ENCODE measurements at regions not wholly inside any gene's neighbourhood (a gene's known extent, or its start where the extent isn't known, plus 50 kb on each side); places are given as distances from the start of the nearest gene placed in this dataset.

DNA sequence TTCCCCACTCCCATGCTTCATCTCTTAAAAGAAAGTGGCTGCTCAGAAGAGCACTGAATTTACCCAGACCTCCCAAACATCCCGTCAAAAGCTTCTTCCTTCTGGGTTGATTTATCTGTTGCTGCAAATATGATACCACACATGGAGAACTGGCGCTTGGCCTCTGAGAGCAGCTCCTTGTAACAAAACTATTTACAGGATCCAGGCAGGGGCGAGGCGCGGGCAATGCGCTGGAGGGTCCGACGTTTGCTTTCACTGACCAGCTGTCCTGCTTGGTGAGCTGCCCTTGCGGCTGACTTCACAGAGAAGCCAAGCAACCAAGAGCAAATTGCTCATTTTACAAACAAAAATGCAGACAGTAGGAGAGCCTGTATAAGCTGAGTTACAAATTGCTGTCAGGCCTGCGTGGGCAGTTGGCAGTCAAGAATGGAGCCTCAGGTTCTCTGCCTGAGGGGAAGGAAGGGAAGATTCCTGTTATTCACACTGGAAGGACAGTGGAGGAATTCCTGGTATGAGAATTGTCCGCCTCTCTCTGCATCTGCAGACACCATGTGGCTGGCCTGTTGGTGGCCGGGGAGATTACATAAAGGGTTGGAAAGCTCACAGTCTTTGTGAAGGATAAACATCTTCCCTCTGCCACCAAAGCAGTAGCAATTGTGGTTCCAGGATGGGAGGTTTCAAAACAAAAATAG, 192.2 kb upstream of the LEF1 start:
- Histone ChIP-seq H3K4me3 (ENCODE audit: low read depth, low read length) (no peak overlapping the region), H3K27ac (ENCODE audit: extremely low read depth, low read depth, low read length) (no peak overlapping the region), H3K36me3 (ENCODE audit: control insufficient read depth in 2 of 2, insufficient read depth in 1 of 2, low read length in 2 of 2) (no peaks in the 10 kb centered on the region), H3K9me3 (ENCODE audit: control insufficient read depth, insufficient read depth, low read depth, low read length) (no peaks in the 10 kb centered on the region), H3K4me1 (ENCODE audit: control insufficient read depth, insufficient read depth, low read length) (no peaks in the 10 kb centered on the region)
- ChIA-PET POLR2A (no interaction called here), CTCF (no interaction called here)
- no peak for TF ChIP-seq ZSCAN23 (tag by site-specific recombination; IDR thresholded peaks at IDR 0.05)
- 0 out of 2 replicates have a peak, but pooled peaks have one; percentile 8 for TF ChIP-seq ZFHX2 (tag by site-specific recombination; conservative IDR thresholded peaks at IDR 0.05)
- TF ChIP-seq ZNF555 (tag by site-specific recombination; conservative IDR thresholded peaks at IDR 0.05), result no peak

GRCh38 chr4:108359986-108360681, 191.4 kb upstream of the LEF1 start:
- Histone ChIP-seq H3K27ac (ENCODE audit: extremely low read depth, low read depth, low read length) (no peak overlapping the region), H3K9me3 (ENCODE audit: control insufficient read depth, insufficient read depth, low read depth, low read length) (no peaks in the 10 kb centered on the region), H3K4me1 (ENCODE audit: control insufficient read depth, insufficient read depth, low read length) (no peaks in the 10 kb centered on the region), H3K4me3 (ENCODE audit: low read depth, low read length) (no peak overlapping the region), H3K36me3 (ENCODE audit: control insufficient read depth in 2 of 2, insufficient read depth in 1 of 2, low read length in 2 of 2) (no peaks in the 10 kb centered on the region)
- POLR2A ChIA-PET, result no interaction called here
- peak; percentile 65 for TF ChIP-seq SCRT2 (tag by site-specific recombination; IDR thresholded peaks at IDR 0.05)
- no peak for TF ChIP-seq ZEB2 (tag by site-specific recombination; IDR thresholded peaks at IDR 0.05)
- TF ChIP-seq KLF9 (tag by site-specific recombination; IDR thresholded peaks at IDR 0.05; ENCODE audit: low read depth), result no peak
- TF ChIP-seq ZNF132 (tag by site-specific recombination; IDR thresholded peaks at IDR 0.05; ENCODE audit: borderline replicate concordance), result no peak
- CTCF ChIA-PET, result no interaction called here

DNA sequence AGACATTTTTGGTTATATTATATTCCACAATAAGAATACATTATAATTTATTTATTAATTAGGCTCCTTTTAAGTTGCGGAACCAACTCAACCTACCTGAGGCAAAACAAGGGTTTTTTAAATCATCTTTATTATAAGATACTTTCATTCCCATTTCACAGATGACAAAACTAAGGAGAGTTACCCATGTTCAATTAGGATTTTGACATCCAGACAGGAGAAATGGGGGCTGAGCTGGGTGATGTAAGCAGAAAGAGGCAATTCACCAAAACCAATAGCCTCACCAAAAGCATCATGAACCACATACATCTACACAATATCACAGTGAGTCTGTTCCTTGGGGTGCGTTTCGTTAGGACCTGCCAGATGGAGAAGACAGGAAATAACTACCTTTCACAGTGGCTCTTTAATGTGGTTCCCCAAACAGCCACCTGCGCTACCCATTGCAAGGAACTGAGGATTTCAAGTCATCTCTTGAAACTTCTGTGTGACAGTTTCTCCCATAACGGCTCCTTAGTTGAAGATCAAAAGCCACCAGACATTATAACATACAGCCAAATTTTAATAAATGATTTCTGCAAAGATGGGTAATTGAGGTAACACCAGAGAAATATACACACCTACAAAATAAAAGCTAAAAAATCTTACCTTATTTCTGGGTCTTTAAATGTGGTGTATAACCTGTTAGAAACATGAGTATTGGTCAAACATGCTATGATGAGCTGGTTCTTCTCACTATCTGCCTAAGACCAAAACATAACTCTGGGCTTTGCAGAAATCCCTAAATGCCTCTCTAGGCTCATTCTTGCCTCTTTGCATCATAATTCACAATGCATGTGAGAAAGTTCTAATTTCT, 190.6 kb upstream of the LEF1 start:
- Histone ChIP-seq H3K27ac (ENCODE audit: extremely low read depth, low read depth, low read length) (no peak overlapping the region), H3K4me1 (ENCODE audit: control insufficient read depth, insufficient read depth, low read length) (no peaks in the 10 kb centered on the region), H3K4me3 (ENCODE audit: low read depth, low read length) (no peak overlapping the region), H3K9me3 (ENCODE audit: control insufficient read depth, insufficient read depth, low read depth, low read length) (no peaks in the 10 kb centered on the region), H3K36me3 (ENCODE audit: control insufficient read depth in 2 of 2, insufficient read depth in 1 of 2, low read length in 2 of 2) (no peaks in the 10 kb centered on the region)
- TF ChIP-seq SCRT1 (tag by site-specific recombination; IDR thresholded peaks at IDR 0.05; ENCODE audit: borderline replicate concordance), result 0 out of 2 replicates have a peak, but pooled peaks have one; percentile 25
- TF ChIP-seq, protein P1, sequence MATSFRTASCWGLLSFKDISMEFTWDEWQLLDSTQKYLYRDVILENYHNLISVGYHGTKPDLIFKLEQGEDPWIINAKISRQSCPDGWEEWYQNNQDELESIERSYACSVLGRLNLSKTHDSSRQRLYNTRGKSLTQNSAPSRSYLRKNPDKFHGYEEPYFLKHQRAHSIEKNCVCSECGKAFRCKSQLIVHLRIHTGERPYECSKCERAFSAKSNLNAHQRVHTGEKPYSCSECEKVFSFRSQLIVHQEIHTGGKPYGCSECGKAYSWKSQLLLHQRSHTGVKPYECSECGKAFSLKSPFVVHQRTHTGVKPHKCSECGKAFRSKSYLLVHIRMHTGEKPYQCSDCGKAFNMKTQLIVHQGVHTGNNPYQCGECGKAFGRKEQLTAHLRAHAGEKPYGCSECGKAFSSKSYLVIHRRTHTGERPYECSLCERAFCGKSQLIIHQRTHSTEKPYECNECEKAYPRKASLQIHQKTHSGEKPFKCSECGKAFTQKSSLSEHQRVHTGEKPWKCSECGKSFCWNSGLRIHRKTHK (tag by site-specific recombination; IDR thresholded peaks at IDR 0.05), result no peak
- ChIA-PET POLR2A (no interaction called here), CTCF (no interaction called here)

DNA sequence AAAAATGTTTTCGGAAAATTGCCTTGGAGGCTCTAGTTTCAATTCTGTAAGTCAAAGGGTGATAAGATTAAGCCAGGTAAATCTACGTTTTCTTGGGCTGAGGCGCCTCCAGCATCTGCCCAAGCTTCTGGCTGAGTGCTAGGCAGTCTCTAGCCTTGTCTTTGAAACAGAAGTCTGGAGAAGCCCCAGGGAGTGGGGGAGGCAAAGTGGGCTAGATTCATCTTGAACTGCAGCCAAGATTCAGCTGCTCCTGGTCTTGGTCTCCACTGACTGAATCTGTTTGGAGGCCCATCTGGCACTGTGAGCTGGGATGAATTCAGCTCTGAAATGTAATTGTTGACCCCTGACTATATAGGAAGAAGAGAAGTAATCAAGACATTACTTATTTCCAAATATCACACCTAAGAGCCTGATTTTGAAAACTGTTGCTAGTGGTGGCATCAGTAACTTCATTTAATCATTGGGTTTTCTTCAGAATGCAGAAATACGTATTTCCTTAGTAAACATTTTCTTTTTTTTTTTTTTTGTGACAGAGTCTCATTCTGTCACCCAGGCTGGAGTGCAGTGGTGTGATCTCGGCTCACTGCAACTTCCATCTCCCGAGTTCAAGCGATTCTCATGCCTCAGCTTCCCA, 187.3 kb upstream of the LEF1 start:
- POLR2A ChIA-PET, result no interaction called here
- TF ChIP-seq ZNF596 (tag by site-specific recombination; IDR thresholded peaks at IDR 0.05) (no peak), ZNF777 (tag by site-specific recombination; IDR thresholded peaks at IDR 0.05; ENCODE audit: borderline replicate concordance) (no peak)
- no peaks in the 10 kb centered on the region for H3K36me3 ChIP-seq (ENCODE audit: control insufficient read depth in 2 of 2, insufficient read depth in 1 of 2, low read length in 2 of 2)
- H3K27ac ChIP-seq (ENCODE audit: extremely low read depth, low read depth, low read length), result no peak overlapping the region
- peaks cover 7% of the 10 kb centered on the region; the same call in 1 of the 2 replicates for H3K4me1 ChIP-seq (ENCODE audit: control insufficient read depth, insufficient read depth, low read length)
- no peaks in the 10 kb centered on the region for H3K9me3 ChIP-seq (ENCODE audit: control insufficient read depth, insufficient read depth, low read depth, low read length)
- H3K4me3 ChIP-seq (ENCODE audit: low read depth, low read length), result no peak overlapping the region
- CTCF ChIA-PET, result no interaction called here
